CD14-positive monocyte (primary cell): ENCODE measurements at regions not wholly inside any gene's neighbourhood (a gene's known extent, or its start where the extent isn't known, plus 50 kb on each side); places are given as distances from the start of the nearest gene placed in this dataset.

ENCODE experiments used
- DNase-seq, 3 donors: peaks; one replicate each; pipeline ENCODE4 v3.0.0-alpha.2; 2011 to 2022
- H2AFZ ChIP-seq: 2 replicates; pipeline ENCODE4 v1.6.0; 2012; ENCODE audit warnings: mild to moderate bottlenecking, low read depth, low read length, inconsistent platforms; ENCODE audit not compliant: insufficient read depth, poor library complexity, severe bottlenecking
- H3K27ac ChIP-seq, 2 donors: 1 replicate in 1 of 2; 2 replicates in 1 of 2; pipeline ENCODE4 v1.5.1; 2012 to 2013; ENCODE audit warnings: low read length in 2 of 2, control low read depth in 1 of 2, inconsistent platforms in 1 of 2, low read depth in 1 of 2, mild to moderate bottlenecking in 1 of 2
- H3K27me3 ChIP-seq, 2 donors: one replicate each; pipeline versions ENCODE4 v1.6.0 to v1.6.1; 2011 to 2013; ENCODE audit warnings: low read length in 2 of 2; ENCODE audit not compliant: control insufficient read depth in 2 of 2, insufficient read depth in 2 of 2
- H3K36me3 ChIP-seq, 2 donors: replicated peaks in 1 of 2; 1 replicate in 1 of 2; 2 replicates in 1 of 2; pipeline versions ENCODE4 v1.5.1 to v1.6.1; 2012 to 2013; ENCODE audit warnings: low read length in 2 of 2, control low read depth in 1 of 2, inconsistent platforms in 1 of 2, mild to moderate bottlenecking in 1 of 2; ENCODE audit not compliant: insufficient read depth in 2 of 2, control insufficient read depth in 1 of 2
- H3K4me1 ChIP-seq, 2 donors: 1 replicate in 1 of 2; 2 replicates in 1 of 2; pipeline versions ENCODE4 v1.5.1 to v1.6.1; 2012 to 2013; ENCODE audit warnings: low read length in 2 of 2, control low read depth in 1 of 2, inconsistent platforms in 1 of 2, mild to moderate bottlenecking in 1 of 2, moderate library complexity in 1 of 2; ENCODE audit not compliant: insufficient read depth in 2 of 2, control insufficient read depth in 1 of 2
- H3K4me2 ChIP-seq: replicated peaks from 2 replicates; pipeline ENCODE3; 2012; ENCODE audit warnings: low read length, moderate library complexity, mild to moderate bottlenecking; ENCODE audit not compliant: poor library complexity, severe bottlenecking; ENCODE audit errors: extremely low read depth
- H3K4me3 ChIP-seq, 3 experiments: fragments of 200-600 bp in 1 of 3; sonication (generic) in 1 of 3; replicated peaks in 1 of 3; 1 replicate in 2 of 3; 2 replicates in 1 of 3; pipeline ENCODE4 v1.5.1; 2011 to 2013; ENCODE audit warnings: low read length in 3 of 3, mild to moderate bottlenecking in 3 of 3, control low read depth in 2 of 3, low read depth in 2 of 3, inconsistent platforms in 1 of 3, moderate library complexity in 1 of 3
- H3K79me2 ChIP-seq: 2 replicates; pipeline ENCODE4 v1.6.0; 2012; ENCODE audit warnings: mild to moderate bottlenecking, control low read depth, inconsistent platforms, low read length, moderate library complexity; ENCODE audit not compliant: insufficient read depth
- H3K9ac ChIP-seq: 2 replicates; pipeline ENCODE4 v1.6.0; 2017; ENCODE audit warnings: low read length, mild to moderate bottlenecking; ENCODE audit not compliant: insufficient read depth, poor library complexity, severe bottlenecking
- H3K9me3 ChIP-seq, 2 donors: replicated peaks in 1 of 2; 1 replicate in 1 of 2; 2 replicates in 1 of 2; pipeline versions ENCODE4 v1.5.1 to v1.6.1; 2012 to 2013; ENCODE audit warnings: low read length in 2 of 2, control low read depth in 1 of 2; ENCODE audit not compliant: control insufficient read depth in 1 of 2, insufficient read depth in 1 of 2
- H4K20me1 ChIP-seq: 2 replicates; pipeline ENCODE4 v1.6.0; 2012; ENCODE audit warnings: mild to moderate bottlenecking, low read length, control low read depth, moderate library complexity; ENCODE audit not compliant: insufficient read depth
- H3K27ac Mint-ChIP-seq, 7 donors: one replicate each; pipeline ENCODE4 v1.8.0; 2020; ENCODE audit warnings: mild to moderate bottlenecking in 7 of 7, mixed read lengths in 7 of 7, moderate library complexity in 6 of 7, inconsistent platforms in 2 of 7
- H3K27me3 Mint-ChIP-seq, 3 donors: one replicate each; pipeline ENCODE4 v1.8.0; 2021 to 2022; ENCODE audit warnings: low read depth in 3 of 3, mild to moderate bottlenecking in 3 of 3, mixed read lengths in 3 of 3, moderate library complexity in 3 of 3, inconsistent platforms in 1 of 3
- H3K36me3 Mint-ChIP-seq, 2 donors: one replicate each; pipeline ENCODE4 v1.8.0; 2020; ENCODE audit warnings: mixed read lengths in 2 of 2, inconsistent platforms in 1 of 2, mild to moderate bottlenecking in 1 of 2
- H3K4me1 Mint-ChIP-seq: one replicate; pipeline ENCODE4 v1.8.0; 2020; ENCODE audit warnings: mild to moderate bottlenecking, mixed read lengths
- H3K4me3 Mint-ChIP-seq, 2 donors: one replicate each; pipeline ENCODE4 v1.8.0; 2020; ENCODE audit warnings: mild to moderate bottlenecking in 2 of 2, mixed read lengths in 2 of 2, moderate library complexity in 1 of 2
- H3K9me3 Mint-ChIP-seq, 7 donors: one replicate each; pipeline ENCODE4 v1.8.0; 2020 to 2022; ENCODE audit warnings: mixed read lengths in 7 of 7, mild to moderate bottlenecking in 6 of 7, moderate library complexity in 6 of 7, inconsistent platforms in 2 of 7
- WGBS: methylation state at CpG from one replicate; pipeline ENCODE4 v1.1.5; 2013; ENCODE audit warnings: missing lambda C conversion rate; ENCODE audit not compliant: insufficient coverage; 5-methylcytosine and 5-hydroxymethylcytosine counted together
- intact Hi-C, 2 donors: fragments of 100-400 bp; cut with micrococcal nuclease; formaldehyde crosslinking; loops; one replicate each; pipeline versions ENCODE4 v1.15.0 to v1.15.1; 2023
- TF ChIP-seq, protein P1 (sequence below): fragments of 200-600 bp; IDR thresholded peaks from one replicate; pipeline ENCODE4 v1.8.0; 2022; ENCODE audit warnings: antibody characterized with exemption, mild to moderate bottlenecking

- Histone ChIP-seq H3K27me3 (peaks cover 5 to 27% of the 10 kb centered on the region in 2 donors), H3K4me1 (no peaks in the 10 kb centered on the region), H3K9ac (no peak overlapping the region), H3K4me2 (no peak overlapping the region), H2AFZ (no peak overlapping the region), H3K9me3 (peaks cover 6 to 7% of the 10 kb centered on the region in 2 donors), H3K79me2 (no peaks in the 10 kb centered on the region), H3K4me3 (no peak overlapping the region), H4K20me1 (no peaks in the 10 kb centered on the region), H3K36me3 (no peaks in the 10 kb centered on the region), H3K27ac (no peak overlapping the region)
- Mint-ChIP-seq H3K4me1 (no peaks in the 10 kb centered on the region), H3K27ac (no peak overlapping the region), H3K27me3 (peaks cover 24 to 40% (median 37%) of the 10 kb centered on the region in 3 donors), H3K36me3 (no peaks in the 10 kb centered on the region), H3K4me3 (no peak overlapping the region), H3K9me3 (peaks cover 2 to 16% (median 7%) of the 10 kb centered on the region in 7 donors)
- TF ChIP-seq, protein P1, sequence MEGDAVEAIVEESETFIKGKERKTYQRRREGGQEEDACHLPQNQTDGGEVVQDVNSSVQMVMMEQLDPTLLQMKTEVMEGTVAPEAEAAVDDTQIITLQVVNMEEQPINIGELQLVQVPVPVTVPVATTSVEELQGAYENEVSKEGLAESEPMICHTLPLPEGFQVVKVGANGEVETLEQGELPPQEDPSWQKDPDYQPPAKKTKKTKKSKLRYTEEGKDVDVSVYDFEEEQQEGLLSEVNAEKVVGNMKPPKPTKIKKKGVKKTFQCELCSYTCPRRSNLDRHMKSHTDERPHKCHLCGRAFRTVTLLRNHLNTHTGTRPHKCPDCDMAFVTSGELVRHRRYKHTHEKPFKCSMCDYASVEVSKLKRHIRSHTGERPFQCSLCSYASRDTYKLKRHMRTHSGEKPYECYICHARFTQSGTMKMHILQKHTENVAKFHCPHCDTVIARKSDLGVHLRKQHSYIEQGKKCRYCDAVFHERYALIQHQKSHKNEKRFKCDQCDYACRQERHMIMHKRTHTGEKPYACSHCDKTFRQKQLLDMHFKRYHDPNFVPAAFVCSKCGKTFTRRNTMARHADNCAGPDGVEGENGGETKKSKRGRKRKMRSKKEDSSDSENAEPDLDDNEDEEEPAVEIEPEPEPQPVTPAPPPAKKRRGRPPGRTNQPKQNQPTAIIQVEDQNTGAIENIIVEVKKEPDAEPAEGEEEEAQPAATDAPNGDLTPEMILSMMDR: no peak
- intact Hi-C loops: no loop called here
- 96% methylated on average over 9 of the region's 14 CpGs for WGBS
- no peak for DNase-seq
These were observed 142.2 kb upstream of the AFDN start for GRCh38 chr6:167684276-167685104.

DNA sequence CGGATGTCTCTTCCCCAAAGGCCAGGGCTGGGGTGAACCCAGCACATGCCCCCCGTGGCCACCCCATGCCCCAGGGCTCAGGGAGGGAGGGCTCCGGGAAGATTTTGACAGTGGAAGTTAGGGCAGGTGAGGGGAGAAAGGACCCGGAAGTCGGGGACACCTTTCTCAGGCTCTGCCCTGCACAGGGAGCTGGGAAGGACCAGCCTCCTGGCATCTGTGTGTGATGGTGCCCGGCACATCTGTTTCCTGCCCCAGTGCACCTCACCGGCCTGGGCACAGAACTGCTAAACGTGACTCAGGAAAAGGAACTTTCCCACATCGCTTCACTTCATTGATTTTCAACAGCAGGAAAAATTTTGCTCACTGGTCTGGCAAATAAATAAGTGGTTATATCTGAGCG lies 141.1 kb upstream of the AFDN start:
- Mint-ChIP-seq H3K27me3 (peaks cover 13 to 31% (median 30%) of the 10 kb centered on the region in 3 donors), H3K4me1 (no peaks in the 10 kb centered on the region), H3K27ac (no peak overlapping the region), H3K36me3 (no peaks in the 10 kb centered on the region), H3K4me3 (no peak overlapping the region), H3K9me3 (peaks cover 2 to 16% (median 5%) of the 10 kb centered on the region in 7 donors)
- H3K4me1 ChIP-seq: no peaks in the 10 kb centered on the region
- peaks cover 0 to 15% of the 10 kb centered on the region in 2 donors for H3K27me3 ChIP-seq
- H3K4me3 ChIP-seq: no peak overlapping the region
- intact Hi-C loops: no loop called here
- H3K27ac ChIP-seq: no peak overlapping the region
- no peak overlapping the region for H2AFZ ChIP-seq
- TF ChIP-seq, protein P1: no peak
- H3K9me3 ChIP-seq: peaks cover 6 to 7% of the 10 kb centered on the region in 2 donors
- H3K36me3 ChIP-seq: no peaks in the 10 kb centered on the region
- no peak for DNase-seq
- H3K4me2 ChIP-seq: no peak overlapping the region
- WGBS: 12% methylated on average over 8 of the region's 10 CpGs
- H3K9ac ChIP-seq: no peak overlapping the region
- H3K79me2 ChIP-seq: no peaks in the 10 kb centered on the region
- no peaks in the 10 kb centered on the region for H4K20me1 ChIP-seq
